ENCODE measurements at regions not wholly inside any gene's neighbourhood (a gene's known extent, or its start where the extent isn't known, plus 50 kb on each side); places are given as distances from the start of the nearest gene placed in this dataset.

GRCh38 chr4:181952478-181952877 is 290.7 kb upstream of the TENM3 start:
- no peak for FAIRE-seq

- FAIRE-seq = no peak
Measured at GRCh38 chr4:181956512-181956911, 286.7 kb upstream of the TENM3 start.

DNA sequence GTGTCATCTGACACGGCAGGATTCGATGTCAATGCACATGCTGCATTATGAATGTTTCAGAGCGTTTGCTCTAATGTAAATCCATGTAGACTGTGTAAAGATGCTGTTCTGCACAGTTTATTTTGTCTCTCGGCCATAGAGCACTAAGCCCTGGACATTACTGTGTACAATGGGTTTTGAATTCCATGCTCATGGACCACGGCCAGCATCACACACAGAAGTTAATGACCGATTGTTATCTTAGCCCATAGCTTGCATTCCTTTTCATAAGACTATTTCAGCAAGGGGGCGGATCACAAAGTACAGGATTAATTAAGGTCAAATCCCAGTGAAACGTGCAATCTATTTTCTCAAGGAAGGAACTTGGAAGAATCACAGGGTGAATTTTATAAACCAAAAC is 286.1 kb upstream of the TENM3 start:
- no peak for FAIRE-seq

GRCh38 chr4:181958446-181958845 is 284.8 kb upstream of the TENM3 start:
- no peak for FAIRE-seq

DNA sequence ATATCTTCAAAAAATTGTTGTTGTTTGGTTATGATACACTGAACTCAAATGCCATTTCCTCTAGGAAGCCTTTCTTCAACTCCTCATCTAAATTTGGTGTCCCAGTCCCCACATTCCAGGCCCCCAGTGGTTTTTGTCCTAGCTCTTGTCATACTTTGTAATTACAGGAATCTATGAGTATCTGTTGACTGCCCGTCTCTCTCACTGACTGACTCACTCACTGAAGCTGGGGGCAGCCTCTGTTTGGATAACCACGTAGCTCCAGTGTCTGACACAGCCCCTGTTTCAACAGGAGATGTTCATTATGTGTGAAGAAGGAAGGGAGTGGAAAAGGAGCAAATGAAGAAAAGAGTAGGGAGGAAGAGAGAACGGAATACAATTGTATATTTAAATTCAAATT is 284.1 kb upstream of the TENM3 start:
- no peak for FAIRE-seq

GRCh38 chr4:181960384-181960783 is 282.8 kb upstream of the TENM3 start:
- FAIRE-seq = no peak

GRCh38 chr4:181962321-181962720 is 280.9 kb upstream of the TENM3 start:
- FAIRE-seq = no peak

DNA sequence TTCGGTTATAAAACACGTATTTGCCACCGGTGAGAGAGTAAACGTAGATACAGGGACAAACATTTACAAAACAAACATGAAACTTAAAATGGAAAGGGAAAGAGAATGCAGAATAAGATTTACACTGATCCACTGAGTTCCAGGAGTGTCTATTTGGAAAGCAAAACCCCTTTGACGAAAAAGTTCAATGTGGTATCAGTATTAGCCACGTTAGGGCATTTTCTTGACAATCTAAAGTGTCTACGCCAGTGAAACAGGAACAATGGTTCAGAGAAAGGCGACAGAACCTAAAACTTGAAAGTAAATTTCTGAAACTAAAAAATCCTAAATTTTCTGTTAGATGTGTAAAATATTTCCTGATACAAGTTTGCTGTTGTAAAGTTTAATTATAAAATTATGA is 278.5 kb upstream of the TENM3 start:
- no peak for FAIRE-seq

DNA sequence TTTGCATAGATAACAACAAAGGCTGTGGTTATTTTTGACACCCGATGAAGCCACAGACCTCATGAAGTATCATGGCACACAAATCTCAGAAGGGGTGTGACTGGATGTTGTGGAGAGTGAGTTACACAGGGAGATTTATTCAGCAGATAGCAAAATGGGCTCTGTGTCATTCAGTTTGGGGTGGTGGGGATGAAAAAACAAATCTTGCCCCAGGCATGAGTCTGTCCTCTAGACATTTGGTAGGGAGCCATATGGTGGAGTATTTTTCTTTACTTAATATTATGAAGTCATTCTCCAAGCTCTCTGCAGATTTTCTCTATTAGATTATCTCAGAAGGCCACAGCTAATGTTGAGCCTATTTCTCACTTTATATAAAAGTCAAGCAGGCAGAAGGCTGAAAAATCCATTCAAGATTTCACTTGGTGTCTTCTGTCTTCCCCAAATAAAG is 277.1 kb upstream of the TENM3 start:
- FAIRE-seq = no peak

GRCh38 chr4:181967401-181967800 is 275.8 kb upstream of the TENM3 start:
- FAIRE-seq = no peak

DNA sequence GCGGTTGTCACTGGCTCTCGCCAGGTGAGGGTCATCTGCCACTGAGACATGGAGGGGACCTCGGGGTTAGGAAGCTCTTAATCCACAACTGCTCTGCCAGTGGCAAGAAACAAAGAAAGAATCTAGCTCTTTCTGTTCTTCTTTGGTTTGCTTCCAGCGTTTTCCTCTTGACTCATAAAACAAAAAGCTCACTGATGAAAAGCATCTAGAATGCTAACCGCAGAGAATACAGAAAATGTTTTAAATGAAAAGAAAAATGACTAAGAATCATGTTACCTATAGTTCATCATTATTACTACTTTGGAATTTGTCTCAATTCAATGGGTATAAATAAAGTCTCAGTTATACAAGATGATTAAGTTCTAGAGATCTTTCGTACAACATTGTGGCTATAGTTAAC is 274.8 kb upstream of the TENM3 start:
- no peak for FAIRE-seq

DNA sequence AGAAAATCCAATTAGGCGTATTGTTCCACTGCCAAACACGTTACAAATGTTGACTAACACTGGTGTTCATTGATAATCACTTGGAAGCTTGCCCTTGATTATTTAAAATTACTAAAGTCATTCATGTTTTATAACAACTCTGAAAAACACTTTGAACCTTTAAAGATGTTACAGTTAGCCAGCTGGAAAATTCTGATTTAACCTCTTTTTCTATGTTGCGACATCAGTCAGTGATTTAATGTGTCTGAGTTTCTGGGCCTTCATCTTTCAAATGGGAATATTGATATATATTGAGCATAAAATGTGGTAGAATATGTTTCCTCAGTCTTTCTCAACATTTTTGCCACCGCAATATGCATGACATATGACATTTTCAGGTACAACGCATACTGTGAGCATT is 274.1 kb upstream of the TENM3 start:
- FAIRE-seq = no peak

GRCh38 chr4:181970366-181970765 is 272.8 kb upstream of the TENM3 start:
- no peak for FAIRE-seq

DNA sequence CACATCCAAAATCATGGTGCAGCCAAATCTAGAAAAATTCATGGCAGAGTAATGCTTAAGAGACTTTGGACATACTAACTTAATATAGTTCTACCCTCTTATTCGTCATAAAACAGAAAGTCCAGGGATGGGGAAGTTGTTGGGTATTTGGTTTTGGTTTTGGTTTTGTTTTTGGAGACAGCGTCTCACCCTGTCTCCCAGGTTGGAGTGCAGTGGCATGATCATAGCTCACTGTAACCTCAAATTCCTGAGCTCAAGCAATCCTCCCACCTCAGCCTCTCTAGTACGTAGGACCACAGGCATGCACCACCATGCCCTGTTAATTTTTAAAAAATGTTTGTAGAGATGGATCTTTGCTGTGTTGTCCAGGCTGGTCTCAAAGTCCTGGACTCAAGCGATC is 271.8 kb upstream of the TENM3 start:
- FAIRE-seq = no peak

DNA sequence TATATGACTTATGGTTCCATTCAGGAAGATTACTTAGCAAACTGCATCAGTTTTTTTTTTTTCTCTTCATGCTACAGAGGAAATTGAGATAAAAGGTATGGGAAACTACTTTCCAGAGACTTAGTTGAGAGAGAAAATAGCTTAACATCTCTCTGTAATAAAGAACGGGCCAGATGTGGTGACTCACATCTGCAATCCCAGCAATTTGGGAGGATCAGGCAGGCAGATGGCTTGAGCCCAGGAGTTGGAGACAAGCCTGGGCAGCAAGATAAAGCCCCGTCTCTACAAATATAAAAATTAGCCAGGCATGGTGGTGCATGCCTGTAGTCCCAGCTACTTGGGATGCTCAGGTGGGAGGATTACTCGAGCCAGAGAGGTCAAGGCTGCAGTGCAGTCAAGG is 271.2 kb upstream of the TENM3 start:
- no peak for FAIRE-seq

GRCh38 chr4:181976764-181977163 is 266.4 kb upstream of the TENM3 start:
- no peak for FAIRE-seq

GRCh38 chr4:181982437-181982836 is 260.8 kb upstream of the TENM3 start:
- FAIRE-seq = no peak

- no peak for FAIRE-seq
Measured at GRCh38 chr4:181982856-181983255, 260.3 kb upstream of the TENM3 start.

DNA sequence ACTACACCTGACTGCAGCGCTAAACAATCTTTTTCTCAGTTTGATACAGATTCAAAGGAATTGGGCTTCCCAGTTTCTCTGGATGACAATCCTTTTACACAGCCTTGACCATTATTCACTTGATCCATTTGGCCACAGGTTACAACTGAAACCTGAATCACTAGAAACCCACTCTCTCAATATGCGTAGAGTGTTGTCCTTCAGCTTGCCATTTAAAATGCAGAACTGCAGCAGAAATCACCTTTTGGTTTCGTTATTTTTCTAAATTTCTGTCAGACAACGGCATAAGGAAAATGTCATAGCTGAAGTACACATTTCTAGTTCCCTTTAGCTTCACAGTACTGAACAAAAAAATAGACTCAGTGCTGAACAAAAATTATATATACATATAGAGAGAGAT is 255.8 kb upstream of the TENM3 start:
- FAIRE-seq = no peak

GRCh38 chr4:181989071-181989470 is 254.1 kb upstream of the TENM3 start:
- FAIRE-seq = no peak

DNA sequence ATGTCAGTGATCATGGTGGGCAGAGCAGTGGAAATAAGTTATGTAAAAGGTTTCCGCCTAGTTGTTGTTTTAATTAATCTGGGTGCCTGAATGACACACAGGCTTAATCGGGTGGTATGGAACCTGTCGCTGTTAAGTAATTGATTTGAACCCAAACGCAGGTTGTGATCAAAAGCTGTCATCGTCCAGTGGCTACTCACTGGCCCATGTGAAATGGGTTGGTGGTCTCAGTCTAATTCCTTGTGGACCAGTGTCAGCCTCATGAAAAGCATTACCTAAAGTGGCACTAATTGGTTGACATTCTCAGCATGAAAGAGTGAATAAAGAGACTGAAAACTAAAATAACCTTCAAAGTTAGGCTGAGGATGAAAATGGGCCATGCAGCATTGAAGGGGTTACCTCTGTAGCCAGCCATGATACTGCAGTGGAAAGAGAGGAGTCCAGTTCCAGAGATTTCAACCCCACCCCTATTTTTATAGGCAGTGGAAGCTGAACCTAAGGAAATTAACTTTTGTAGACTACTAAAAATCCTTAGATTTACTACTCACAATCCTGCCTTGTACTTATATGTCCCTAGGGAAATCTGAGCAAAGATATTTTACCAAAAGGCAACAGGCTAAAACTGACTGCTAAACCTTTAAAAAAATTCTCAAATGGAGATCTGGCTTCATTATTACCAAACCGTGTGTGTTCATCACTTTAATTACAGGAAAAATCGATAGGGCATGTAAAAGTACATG is 251.7 kb upstream of the TENM3 start:
- no peak for FAIRE-seq

DNA sequence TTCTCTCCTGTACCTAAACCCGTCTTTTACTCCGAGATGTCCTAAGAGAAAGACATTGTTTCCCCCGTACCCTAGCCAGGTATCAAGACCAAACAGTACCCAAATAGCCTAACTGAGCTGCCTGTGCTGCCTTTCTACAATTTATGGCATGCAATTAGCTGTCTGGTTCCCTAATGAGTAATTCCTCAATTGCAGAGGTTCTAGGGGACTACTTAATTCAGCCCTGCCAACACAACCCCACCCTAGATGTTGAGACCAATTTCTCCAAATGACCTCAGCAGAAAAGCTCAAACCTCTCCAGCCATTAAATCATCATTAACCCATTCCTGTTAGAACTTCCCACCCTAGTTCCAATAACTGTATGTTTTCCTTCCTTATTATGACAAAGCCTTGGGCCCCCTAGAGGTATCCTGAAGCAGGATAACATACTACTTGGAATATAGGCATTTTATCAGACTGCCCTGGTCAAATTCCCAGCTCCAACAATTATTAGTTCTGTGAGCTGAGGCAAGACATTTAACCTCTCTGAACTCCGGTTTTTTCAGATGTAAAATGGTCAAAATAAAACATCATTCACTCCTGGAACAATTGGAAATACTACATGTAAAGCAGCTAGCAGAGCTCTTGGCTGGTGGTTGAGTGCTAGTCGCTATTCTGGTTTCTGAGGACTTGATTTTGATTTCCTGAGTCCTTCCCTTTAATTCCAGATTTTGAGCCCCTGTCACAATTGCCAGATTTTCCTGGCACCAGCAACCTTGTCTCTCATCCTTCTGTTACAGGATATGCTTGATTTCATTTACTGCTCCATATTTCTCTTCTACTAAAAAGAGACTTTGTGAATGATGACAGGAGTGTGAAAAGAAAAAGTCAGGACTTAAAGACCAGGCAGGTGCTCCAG is 244.6 kb upstream of the TENM3 start:
- no peak for FAIRE-seq

DNA sequence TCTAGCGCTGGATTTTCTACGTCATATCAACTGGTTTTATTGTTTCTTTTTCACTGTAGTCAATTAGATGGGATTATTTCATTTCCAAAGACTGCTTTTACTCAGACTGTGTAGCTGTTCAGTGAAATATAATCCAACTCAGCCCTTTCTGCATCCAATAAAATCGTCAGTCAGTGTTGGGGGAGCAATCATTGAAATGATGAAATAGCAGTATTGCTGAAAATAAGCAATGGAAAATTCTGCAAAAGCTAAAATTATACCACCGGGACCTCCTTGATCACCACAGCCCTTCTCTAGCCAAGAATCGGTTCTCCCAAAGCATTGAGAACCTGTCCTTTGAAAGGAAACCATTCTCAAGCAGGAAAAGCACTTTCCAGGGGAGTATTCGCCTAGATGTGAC is 243.1 kb upstream of the TENM3 start:
- no peak for FAIRE-seq

DNA sequence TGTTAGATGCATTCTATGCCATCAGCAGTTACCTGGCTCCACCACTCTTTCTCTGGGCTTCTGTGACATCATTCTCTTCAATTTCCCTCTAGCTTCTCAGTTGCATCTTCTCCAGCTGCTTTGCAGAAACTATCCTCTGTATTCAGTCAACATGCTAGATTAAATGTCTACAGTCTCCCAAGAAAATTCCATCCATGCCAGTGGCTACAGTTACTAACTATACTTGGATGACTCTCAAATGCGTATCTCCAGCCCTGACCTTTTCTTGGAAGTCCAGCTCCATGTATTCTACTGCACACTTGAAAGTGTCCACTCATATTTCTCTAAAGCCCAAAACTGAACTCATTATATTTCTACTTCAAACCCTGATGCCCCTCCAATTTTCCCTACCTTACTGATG is 232.3 kb upstream of the TENM3 start:
- no peak for FAIRE-seq
